HEK293 (cell line): ENCODE measurements at regions not wholly inside any gene's neighbourhood (a gene's known extent, or its start where the extent isn't known, plus 50 kb on each side); places are given as distances from the start of the nearest gene placed in this dataset.

Experiments used
- GLI4 ChIP-seq: fragments of 450-650 bp; formaldehyde crosslinking; IDR thresholded peaks from 2 replicates; pipeline ENCODE4 v1.5.1; 2016; ENCODE audit warnings: missing biosample characterization, missing genetic modification characterization
- GLIS1 ChIP-seq: fragments of 450-650 bp; formaldehyde crosslinking; IDR thresholded peaks from 2 replicates; pipeline ENCODE4 v1.5.1; 2016; ENCODE audit warnings: missing biosample characterization, missing genetic modification characterization
- HOXA7 ChIP-seq: sonication (generic); formaldehyde crosslinking; IDR thresholded peaks from 2 replicates; pipeline ENCODE4 v1.8.1; 2022; ENCODE audit warnings: missing genetic modification reagents, borderline replicate concordance
- PRDM1 ChIP-seq: fragments of 450-650 bp; formaldehyde crosslinking; IDR thresholded peaks from 2 replicates; pipeline ENCODE4; 2016; ENCODE audit warnings: missing biosample characterization, missing genetic modification characterization
- SCRT2 ChIP-seq: fragments of 450-650 bp; formaldehyde crosslinking; IDR thresholded peaks from 2 replicates; pipeline ENCODE4 v1.5.1; 2016; ENCODE audit warnings: missing biosample characterization, missing genetic modification characterization
- YY2 ChIP-seq: fragments of 450-650 bp; formaldehyde crosslinking; IDR thresholded peaks from 2 replicates; pipeline ENCODE4 v1.5.1; 2016; ENCODE audit warnings: missing biosample characterization, missing genetic modification characterization
- ZBTB7A ChIP-seq: fragments of 450-650 bp; formaldehyde crosslinking; IDR thresholded peaks from 2 replicates; pipeline ENCODE4 v1.5.1; 2016; ENCODE audit warnings: low read depth, missing biosample characterization, missing genetic modification characterization
- ZBTB8A ChIP-seq: fragments of 450-650 bp; formaldehyde crosslinking; IDR thresholded peaks from 2 replicates; pipeline ENCODE4 v1.5.1; 2016; ENCODE audit warnings: missing biosample characterization, missing genetic modification characterization
- ZEB2 ChIP-seq: fragments of 450-650 bp; formaldehyde crosslinking; IDR thresholded peaks from 2 replicates; pipeline ENCODE4 v1.5.1; 2016; ENCODE audit warnings: missing biosample characterization, missing genetic modification characterization
- ZFP3 ChIP-seq: fragments of 450-650 bp; formaldehyde crosslinking; IDR thresholded peaks from 2 replicates; pipeline ENCODE4 v1.5.1; 2016; ENCODE audit warnings: low read depth, missing biosample characterization, missing genetic modification characterization
- ZFP37 ChIP-seq: fragments of 450-650 bp; formaldehyde crosslinking; IDR thresholded peaks from 2 replicates; pipeline ENCODE4 v1.5.1; 2016; ENCODE audit warnings: missing biosample characterization, missing genetic modification characterization
- ZNF112 ChIP-seq: fragments of 450-650 bp; formaldehyde crosslinking; IDR thresholded peaks from 2 replicates; pipeline ENCODE4 v1.5.0; 2017; ENCODE audit warnings: missing biosample characterization, missing genetic modification characterization
- ZNF132 ChIP-seq: fragments of 450-650 bp; formaldehyde crosslinking; IDR thresholded peaks from 2 replicates; pipeline ENCODE4 v1.5.1; 2017; ENCODE audit warnings: missing biosample characterization, missing genetic modification characterization, borderline replicate concordance
- ZNF146 ChIP-seq: fragments of 450-650 bp; formaldehyde crosslinking; IDR thresholded peaks from 2 replicates; pipeline ENCODE4 v1.5.1; 2016; ENCODE audit warnings: missing biosample characterization, missing genetic modification characterization
- ZNF155 ChIP-seq: fragments of 450-650 bp; formaldehyde crosslinking; IDR thresholded peaks from 2 replicates; pipeline ENCODE4 v1.5.1; 2016; ENCODE audit warnings: missing biosample characterization, missing genetic modification characterization
- ZNF221 ChIP-seq: fragments of 450-650 bp; formaldehyde crosslinking; IDR thresholded peaks from 2 replicates; pipeline ENCODE4 v1.5.1; 2017; ENCODE audit warnings: missing biosample characterization, missing genetic modification characterization, borderline replicate concordance
- ZNF24 ChIP-seq: fragments of 450-650 bp; formaldehyde crosslinking; IDR thresholded peaks from 2 replicates; pipeline ENCODE4 v1.5.1; 2016; ENCODE audit warnings: missing biosample characterization, missing genetic modification characterization
- ZNF311 ChIP-seq: fragments of 450-650 bp; formaldehyde crosslinking; IDR thresholded peaks from 2 replicates; pipeline ENCODE4 v1.5.1; 2017; ENCODE audit warnings: missing biosample characterization, missing genetic modification characterization, borderline replicate concordance
- ZNF37A ChIP-seq: fragments of 450-650 bp; IDR thresholded peaks from 2 replicates; pipeline ENCODE4 v1.5.1; 2018; ENCODE audit warnings: missing biosample characterization, missing genetic modification characterization
- ZNF510 ChIP-seq: fragments of 450-650 bp; formaldehyde crosslinking; IDR thresholded peaks from 2 replicates; pipeline ENCODE4 v1.5.1; 2018; ENCODE audit warnings: mild to moderate bottlenecking, missing genetic modification characterization, missing biosample characterization; ENCODE audit not compliant: insufficient replicate concordance
- ZNF529 ChIP-seq: fragments of 450-650 bp; formaldehyde crosslinking; IDR thresholded peaks from 2 replicates; pipeline ENCODE4 v1.5.1; 2017; ENCODE audit warnings: missing genetic modification characterization, missing biosample characterization; ENCODE audit not compliant: insufficient replicate concordance
- ZNF561 ChIP-seq: fragments of 450-650 bp; IDR thresholded peaks from 2 replicates; pipeline ENCODE4 v1.5.1; 2018; ENCODE audit warnings: missing biosample characterization, missing genetic modification characterization, borderline replicate concordance
- ZNF621 ChIP-seq: fragments of 450-650 bp; formaldehyde crosslinking; IDR thresholded peaks from 2 replicates; pipeline ENCODE4 v1.5.1; 2017; ENCODE audit warnings: missing biosample characterization, missing genetic modification characterization
- ZNF747 ChIP-seq: fragments of 450-650 bp; formaldehyde crosslinking; IDR thresholded peaks from 2 replicates; pipeline ENCODE4 v1.5.1; 2016; ENCODE audit warnings: missing biosample characterization, missing genetic modification characterization
- ZSCAN23 ChIP-seq: fragments of 450-650 bp; formaldehyde crosslinking; IDR thresholded peaks from 2 replicates; pipeline ENCODE4 v1.5.1; 2016; ENCODE audit warnings: missing biosample characterization, missing genetic modification characterization
- TF ChIP-seq, protein P1 (sequence below): fragments of 450-650 bp; formaldehyde crosslinking; IDR thresholded peaks from 2 replicates; pipeline ENCODE4 v1.5.1; 2016; ENCODE audit warnings: missing biosample characterization, missing genetic modification characterization
- TF ChIP-seq, protein P2 (sequence below): fragments of 450-650 bp; formaldehyde crosslinking; IDR thresholded peaks from 2 replicates; pipeline ENCODE4 v1.5.1; 2016; ENCODE audit warnings: missing biosample characterization, missing genetic modification characterization
- TF ChIP-seq, protein P3 (sequence below): fragments of 450-650 bp; formaldehyde crosslinking; optimal IDR thresholded peaks from 2 replicates; pipeline ENCODE3; 2016; ENCODE audit warnings: missing biosample characterization, mild to moderate bottlenecking, missing genetic modification characterization
- TF ChIP-seq, protein P4 (sequence below): fragments of 450-650 bp; formaldehyde crosslinking; IDR thresholded peaks from 2 replicates; pipeline ENCODE4 v1.5.1; 2016; ENCODE audit warnings: missing biosample characterization, missing genetic modification characterization
- TF ChIP-seq, protein P5 (sequence below): fragments of 450-650 bp; IDR thresholded peaks from 2 replicates; pipeline ENCODE4 v1.5.1; 2018; ENCODE audit warnings: missing biosample characterization, mild to moderate bottlenecking, missing genetic modification characterization
- TF ChIP-seq, protein P6 (sequence below): fragments of 450-650 bp; formaldehyde crosslinking; IDR thresholded peaks from 2 replicates; pipeline ENCODE4 v1.5.1; 2016; ENCODE audit warnings: missing biosample characterization, missing genetic modification characterization

DNA sequence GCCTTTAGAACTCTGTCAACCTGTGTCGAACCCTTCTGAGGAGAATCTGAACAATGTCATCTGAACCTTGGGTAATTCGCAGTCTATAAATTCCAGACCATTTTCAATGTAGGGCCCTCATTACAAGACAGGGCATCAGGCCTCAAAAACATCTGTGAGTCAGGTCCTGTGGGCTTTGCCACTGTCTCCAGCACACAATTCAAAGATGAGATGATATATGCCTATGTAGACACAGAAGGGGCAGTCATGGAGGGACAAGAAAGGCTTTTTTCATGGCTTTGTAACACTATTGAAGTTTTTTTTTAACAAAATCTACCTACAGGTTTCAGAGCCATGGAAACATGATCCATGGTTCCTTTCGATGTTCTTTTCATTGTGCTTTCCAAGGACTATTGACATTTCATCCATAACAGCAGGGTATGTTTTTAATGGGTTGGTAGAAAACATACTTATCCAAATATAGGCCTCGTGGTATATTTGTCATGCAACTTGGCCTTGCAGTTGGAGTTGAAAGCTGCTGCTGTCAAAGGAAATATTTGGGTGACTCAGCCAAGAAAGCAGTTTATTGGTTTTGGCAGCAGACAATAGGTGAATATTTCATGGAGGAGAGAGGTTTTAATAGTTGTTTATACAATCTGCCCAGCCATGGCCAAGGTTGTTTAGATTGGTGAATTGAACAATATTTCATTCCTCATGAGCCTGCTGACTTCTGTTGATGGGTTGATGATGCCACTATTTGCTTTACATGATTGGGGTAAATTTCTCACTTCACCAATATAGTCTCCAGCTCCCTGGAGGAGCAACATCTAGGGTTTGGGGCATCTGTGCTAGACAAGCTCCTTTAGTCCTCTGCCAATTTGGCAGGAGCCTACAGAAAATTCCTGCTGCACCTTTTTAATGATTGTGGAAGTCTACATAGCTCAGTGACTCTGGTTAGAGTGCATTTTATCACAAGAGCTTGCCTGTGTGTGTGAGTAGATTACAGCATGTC lies 158.4 kb upstream of the TMEM72 start (continued):
- TF ChIP-seq, protein P1, sequence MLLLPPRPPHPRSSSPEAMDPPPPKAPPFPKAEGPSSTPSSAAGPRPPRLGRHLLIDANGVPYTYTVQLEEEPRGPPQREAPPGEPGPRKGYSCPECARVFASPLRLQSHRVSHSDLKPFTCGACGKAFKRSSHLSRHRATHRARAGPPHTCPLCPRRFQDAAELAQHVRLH (tag by site-specific recombination), result peak; percentile 99
- TF ChIP-seq, protein P2, sequence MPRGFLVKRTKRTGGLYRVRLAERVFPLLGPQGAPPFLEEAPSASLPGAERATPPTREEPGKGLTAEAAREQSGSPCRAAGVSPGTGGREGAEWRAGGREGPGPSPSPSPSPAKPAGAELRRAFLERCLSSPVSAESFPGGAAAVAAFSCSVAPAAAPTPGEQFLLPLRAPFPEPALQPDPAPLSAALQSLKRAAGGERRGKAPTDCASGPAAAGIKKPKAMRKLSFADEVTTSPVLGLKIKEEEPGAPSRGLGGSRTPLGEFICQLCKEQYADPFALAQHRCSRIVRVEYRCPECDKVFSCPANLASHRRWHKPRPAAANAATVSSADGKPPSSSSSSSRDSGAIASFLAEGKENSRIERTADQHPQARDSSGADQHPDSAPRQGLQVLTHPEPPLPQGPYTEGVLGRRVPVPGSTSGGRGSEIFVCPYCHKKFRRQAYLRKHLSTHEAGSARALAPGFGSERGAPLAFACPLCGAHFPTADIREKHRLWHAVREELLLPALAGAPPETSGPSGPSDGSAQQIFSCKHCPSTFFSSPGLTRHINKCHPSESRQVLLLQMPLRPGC (tag by site-specific recombination), result peak; percentile 99
- TF ChIP-seq ZEB2 (tag by site-specific recombination) (peak; percentile 95), ZNF221 (tag by site-specific recombination) (peak; percentile 44; the same call in 1 of the 2 replicates), ZNF529 (peak; percentile 51), ZNF510 (tag by site-specific recombination) (no peak), ZBTB7A (peak; percentile 48; the same call in 1 of the 2 replicates), ZBTB8A (tag by site-specific recombination) (peak; percentile 86), PRDM1 (tag by site-specific recombination) (no peak), ZNF561 (tag by site-specific recombination) (peak; percentile 94), SCRT2 (tag by site-specific recombination) (peak; percentile 99), ZNF132 (tag by site-specific recombination) (no peak), YY2 (tag by site-specific recombination) (peak; percentile 53; the same call in 1 of the 2 replicates), HOXA7 (no peak), ZNF747 (tag by site-specific recombination) (no peak), ZNF146 (tag by site-specific recombination) (peak; percentile 90), GLIS1 (tag by site-specific recombination) (peak; percentile 95), ZNF621 (tag by site-specific recombination) (no peak), ZNF24 (tag by site-specific recombination) (peak; percentile 98), ZSCAN23 (tag by site-specific recombination) (peak; percentile 97), ZNF112 (tag by site-specific recombination) (no peak), ZFP3 (no peak), GLI4 (tag by site-specific recombination) (no peak), ZFP37 (tag by site-specific recombination) (no peak; the same call in 1 of the 2 replicates), ZNF311 (tag by site-specific recombination) (no peak), ZNF37A (tag by site-specific recombination) (no peak), ZNF155 (tag by site-specific recombination) (no peak)
- TF ChIP-seq, protein P3, sequence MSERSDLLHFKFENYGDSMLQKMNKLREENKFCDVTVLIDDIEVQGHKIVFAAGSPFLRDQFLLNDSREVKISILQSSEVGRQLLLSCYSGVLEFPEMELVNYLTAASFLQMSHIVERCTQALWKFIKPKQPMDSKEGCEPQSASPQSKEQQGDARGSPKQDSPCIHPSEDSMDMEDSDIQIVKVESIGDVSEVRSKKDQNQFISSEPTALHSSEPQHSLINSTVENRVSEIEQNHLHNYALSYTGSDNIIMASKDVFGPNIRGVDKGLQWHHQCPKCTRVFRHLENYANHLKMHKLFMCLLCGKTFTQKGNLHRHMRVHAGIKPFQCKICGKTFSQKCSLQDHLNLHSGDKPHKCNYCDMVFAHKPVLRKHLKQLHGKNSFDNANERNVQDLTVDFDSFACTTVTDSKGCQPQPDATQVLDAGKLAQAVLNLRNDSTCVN, result no peak
- TF ChIP-seq, protein P4, sequence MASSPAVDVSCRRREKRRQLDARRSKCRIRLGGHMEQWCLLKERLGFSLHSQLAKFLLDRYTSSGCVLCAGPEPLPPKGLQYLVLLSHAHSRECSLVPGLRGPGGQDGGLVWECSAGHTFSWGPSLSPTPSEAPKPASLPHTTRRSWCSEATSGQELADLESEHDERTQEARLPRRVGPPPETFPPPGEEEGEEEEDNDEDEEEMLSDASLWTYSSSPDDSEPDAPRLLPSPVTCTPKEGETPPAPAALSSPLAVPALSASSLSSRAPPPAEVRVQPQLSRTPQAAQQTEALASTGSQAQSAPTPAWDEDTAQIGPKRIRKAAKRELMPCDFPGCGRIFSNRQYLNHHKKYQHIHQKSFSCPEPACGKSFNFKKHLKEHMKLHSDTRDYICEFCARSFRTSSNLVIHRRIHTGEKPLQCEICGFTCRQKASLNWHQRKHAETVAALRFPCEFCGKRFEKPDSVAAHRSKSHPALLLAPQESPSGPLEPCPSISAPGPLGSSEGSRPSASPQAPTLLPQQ (tag by site-specific recombination), result peak; percentile 92
- TF ChIP-seq, protein P5, sequence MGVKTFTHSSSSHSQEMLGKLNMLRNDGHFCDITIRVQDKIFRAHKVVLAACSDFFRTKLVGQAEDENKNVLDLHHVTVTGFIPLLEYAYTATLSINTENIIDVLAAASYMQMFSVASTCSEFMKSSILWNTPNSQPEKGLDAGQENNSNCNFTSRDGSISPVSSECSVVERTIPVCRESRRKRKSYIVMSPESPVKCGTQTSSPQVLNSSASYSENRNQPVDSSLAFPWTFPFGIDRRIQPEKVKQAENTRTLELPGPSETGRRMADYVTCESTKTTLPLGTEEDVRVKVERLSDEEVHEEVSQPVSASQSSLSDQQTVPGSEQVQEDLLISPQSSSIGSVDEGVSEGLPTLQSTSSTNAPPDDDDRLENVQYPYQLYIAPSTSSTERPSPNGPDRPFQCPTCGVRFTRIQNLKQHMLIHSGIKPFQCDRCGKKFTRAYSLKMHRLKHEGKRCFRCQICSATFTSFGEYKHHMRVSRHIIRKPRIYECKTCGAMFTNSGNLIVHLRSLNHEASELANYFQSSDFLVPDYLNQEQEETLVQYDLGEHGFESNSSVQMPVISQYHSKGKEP (tag by site-specific recombination), result peak; percentile 98
- TF ChIP-seq, protein P6, sequence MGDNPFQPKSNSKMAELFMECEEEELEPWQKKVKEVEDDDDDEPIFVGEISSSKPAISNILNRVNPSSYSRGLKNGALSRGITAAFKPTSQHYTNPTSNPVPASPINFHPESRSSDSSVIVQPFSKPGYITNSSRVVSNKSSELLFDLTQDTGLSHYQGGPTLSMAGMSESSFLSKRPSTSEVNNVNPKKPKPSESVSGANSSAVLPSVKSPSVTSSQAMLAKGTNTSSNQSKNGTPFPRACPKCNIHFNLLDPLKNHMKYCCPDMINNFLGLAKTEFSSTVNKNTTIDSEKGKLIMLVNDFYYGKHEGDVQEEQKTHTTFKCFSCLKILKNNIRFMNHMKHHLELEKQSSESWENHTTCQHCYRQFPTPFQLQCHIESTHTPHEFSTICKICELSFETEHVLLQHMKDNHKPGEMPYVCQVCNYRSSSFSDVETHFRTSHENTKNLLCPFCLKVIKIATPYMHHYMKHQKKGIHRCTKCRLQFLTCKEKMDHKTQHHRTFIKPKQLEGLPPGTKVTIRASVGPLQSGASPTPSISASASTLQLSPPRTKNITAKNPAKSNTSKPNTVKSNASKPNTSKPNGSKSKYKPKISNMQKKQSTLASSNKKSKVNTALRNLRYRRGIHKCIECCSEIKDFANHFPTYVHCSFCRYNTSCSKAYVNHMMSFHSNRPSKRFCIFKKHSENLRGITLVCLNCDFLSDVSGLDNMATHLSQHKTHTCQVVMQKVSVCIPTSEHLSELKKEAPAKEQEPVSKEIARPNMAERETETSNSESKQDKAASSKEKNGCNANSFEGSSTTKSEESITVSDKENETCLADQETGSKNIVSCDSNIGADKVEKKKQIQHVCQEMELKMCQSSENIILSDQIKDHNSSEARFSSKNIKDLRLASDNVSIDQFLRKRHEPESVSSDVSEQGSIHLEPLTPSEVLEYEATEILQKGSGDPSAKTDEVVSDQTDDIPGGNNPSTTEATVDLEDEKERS, result no peak
